ENCODE measurements at regions not wholly inside any gene's neighbourhood (a gene's known extent, or its start where the extent isn't known, plus 50 kb on each side); places are given as distances from the start of the nearest gene placed in this dataset.

DNA sequence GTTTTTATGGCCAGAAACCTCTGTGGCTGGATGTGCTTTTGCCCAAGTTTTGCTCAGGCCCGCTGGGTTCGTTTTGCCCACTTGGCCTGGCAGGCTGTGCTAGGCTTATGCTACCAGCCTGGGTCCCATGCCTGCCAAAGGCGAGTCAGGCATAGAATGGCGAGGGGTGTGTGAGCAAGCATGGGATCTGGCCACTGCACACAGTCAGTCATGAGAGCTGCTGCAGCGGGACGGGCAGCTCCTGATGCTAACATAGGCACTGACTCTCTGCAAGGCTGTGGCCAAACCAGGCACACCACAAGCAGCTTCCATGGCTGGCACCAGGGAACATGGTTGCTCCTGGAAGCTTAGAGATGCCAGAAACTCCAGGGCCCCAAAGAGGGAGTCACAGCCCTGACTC lies 52.9 kb upstream of the PCDH15 start:
- TF ChIP-seq, protein P1, sequence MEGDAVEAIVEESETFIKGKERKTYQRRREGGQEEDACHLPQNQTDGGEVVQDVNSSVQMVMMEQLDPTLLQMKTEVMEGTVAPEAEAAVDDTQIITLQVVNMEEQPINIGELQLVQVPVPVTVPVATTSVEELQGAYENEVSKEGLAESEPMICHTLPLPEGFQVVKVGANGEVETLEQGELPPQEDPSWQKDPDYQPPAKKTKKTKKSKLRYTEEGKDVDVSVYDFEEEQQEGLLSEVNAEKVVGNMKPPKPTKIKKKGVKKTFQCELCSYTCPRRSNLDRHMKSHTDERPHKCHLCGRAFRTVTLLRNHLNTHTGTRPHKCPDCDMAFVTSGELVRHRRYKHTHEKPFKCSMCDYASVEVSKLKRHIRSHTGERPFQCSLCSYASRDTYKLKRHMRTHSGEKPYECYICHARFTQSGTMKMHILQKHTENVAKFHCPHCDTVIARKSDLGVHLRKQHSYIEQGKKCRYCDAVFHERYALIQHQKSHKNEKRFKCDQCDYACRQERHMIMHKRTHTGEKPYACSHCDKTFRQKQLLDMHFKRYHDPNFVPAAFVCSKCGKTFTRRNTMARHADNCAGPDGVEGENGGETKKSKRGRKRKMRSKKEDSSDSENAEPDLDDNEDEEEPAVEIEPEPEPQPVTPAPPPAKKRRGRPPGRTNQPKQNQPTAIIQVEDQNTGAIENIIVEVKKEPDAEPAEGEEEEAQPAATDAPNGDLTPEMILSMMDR (IDR thresholded peaks at IDR 0.05), result no peak
- no peak for TF ChIP-seq POLR2A (IDR thresholded peaks at IDR 0.05)
